ENCODE measurements at regions not wholly inside any gene's neighbourhood (a gene's known extent, or its start where the extent isn't known, plus 50 kb on each side); places are given as distances from the start of the nearest gene placed in this dataset.

- Histone ChIP-seq H3K79me2 (ENCODE audit: control insufficient read depth in 1 of 2, insufficient read depth in 2 of 2, low read length in 2 of 2) (no peaks in the 10 kb centered on the region), H4K5ac (ENCODE audit: insufficient read length, low read depth, low read length) (no peak overlapping the region), H2AFZ (ENCODE audit: low read length) (no peak overlapping the region), H4K20me1 (replicated peaks in 1 of 2; ENCODE audit: control insufficient read depth in 1 of 2, insufficient read depth in 2 of 2, low read length in 2 of 2) (no peaks in the 10 kb centered on the region), H3K27me3 (replicated peaks in 1 of 4; ENCODE audit: control insufficient read depth in 3 of 4, extremely low read depth in 1 of 4, insufficient read depth in 3 of 4, low read length in 3 of 4) (no peaks in the 10 kb centered on the region), H3K27ac (ENCODE audit: low read depth, low read length) (no peak overlapping the region), H3K23me2 (ENCODE audit: low read depth, low read length) (no peaks in the 10 kb centered on the region; the same call in 1 of the 2 replicates), H3K18ac (ENCODE audit: extremely low read depth, low read length) (no peak overlapping the region), H2BK5ac (ENCODE audit: low read depth, low read length) (no peak overlapping the region), H3K4ac (replicated peaks; ENCODE audit: insufficient read length, low read depth, low read length) (no peak overlapping the region), H3K9ac (replicated peaks in 1 of 4; ENCODE audit: extremely low read depth in 1 of 4, low read depth in 3 of 4, low read length in 3 of 4) (no peak overlapping the region), H3K4me1 (replicated peaks in 1 of 4; ENCODE audit: control insufficient read depth in 3 of 4, insufficient read depth in 4 of 4, low read length in 3 of 4) (no peaks in the 10 kb centered on the region), H3K4me3 (ENCODE audit: extremely low read depth in 1 of 4, insufficient read depth in 2 of 4, low read depth in 3 of 4, low read length in 4 of 4) (no peak overlapping the region), H3K23ac (ENCODE audit: insufficient read length) (no peak overlapping the region), H3K14ac (ENCODE audit: insufficient read length) (no peak overlapping the region), H3K9me3 (ENCODE audit: insufficient read depth in 2 of 2, low read depth in 1 of 2, low read length in 1 of 2) (no peaks in the 10 kb centered on the region), H2BK15ac (ENCODE audit: low read length) (no peak overlapping the region), H2BK20ac (ENCODE audit: low read length) (no peak overlapping the region), H3K4me2 (ENCODE audit: insufficient read depth in 1 of 2, low read depth in 2 of 2, low read length in 2 of 2) (no peak overlapping the region), H3K36me3 (ENCODE audit: control insufficient read depth in 2 of 4, insufficient read depth in 4 of 4, low read length in 3 of 4) (no peaks in the 10 kb centered on the region), H2BK12ac (ENCODE audit: low read depth, low read length) (no peak overlapping the region), H2AK5ac (ENCODE audit: low read depth, low read length) (no peak overlapping the region), H3K79me1 (ENCODE audit: low read depth, low read length) (no peaks in the 10 kb centered on the region), H4K8ac (ENCODE audit: extremely low read depth, insufficient read depth, low read length) (no peak overlapping the region), H2BK120ac (replicated peaks; ENCODE audit: low read depth, low read length) (no peak overlapping the region), H3K56ac (replicated peaks; ENCODE audit: insufficient read length, low read depth, low read length) (no peak overlapping the region), H4K91ac (replicated peaks; ENCODE audit: insufficient read length, low read length) (no peak overlapping the region)
- ChIA-PET CTCF (ENCODE audit: partially characterized antibody) (no interaction called here), POLR2A (ENCODE audit: partially characterized antibody) (no interaction called here)
- no peak for FAIRE-seq
- TF ChIP-seq TAF7 (optimal IDR thresholded peaks at IDR 0.05; ENCODE audit: borderline replicate concordance, low read depth, low read length) = no peak
- 89% methylated on average over 1 of the region's 1 CpG; no CpG with 5 or more reads in 1 of the 2 experiments for WGBS, 2 experiments (ENCODE audit: extremely low coverage in 1 of 2, insufficient coverage in 1 of 2, insufficient read length in 1 of 2, insufficient replicate concordance in 2 of 2, low coverage in 1 of 2, low lambda C conversion rate in 2 of 2, missing lambda C conversion rate in 1 of 2)
- DNase-seq (ENCODE audit: low read depth in 1 of 2, low spot score in 2 of 2) = no peak
Measured at GRCh38 chr6:68368845-68369244, 266.2 kb upstream of the ADGRB3 start.

Measured in H1 (cell line).